ENCODE measurements at regions not wholly inside any gene's neighbourhood (a gene's known extent, or its start where the extent isn't known, plus 50 kb on each side); places are given as distances from the start of the nearest gene placed in this dataset.
"Not testable (repeated sequence)": the region's sequence is repeated elsewhere in the genome, so short reads cannot be mapped to it uniquely, and the experiment has no call there.

- no peak for DNase-seq
Measured at GRCh38 chr2:167670588-167670987, 576.8 kb downstream of the STK39 start.

- DNase-seq = no peak
Measured at GRCh38 chr2:167653131-167653530, 594.3 kb downstream of the STK39 start.

GRCh38 chr2:167652401-167652800 is 595.0 kb downstream of the STK39 start:
- DNase-seq = no peak

GRCh38 chr2:167651406-167652151 is 595.8 kb downstream of the STK39 start:
- no peak for DNase-seq

GRCh38 chr2:167646557-167646956 is 600.8 kb downstream of the STK39 start:
- DNase-seq = no peak

GRCh38 chr2:167640096-167640495 is 607.3 kb downstream of the STK39 start:
- no peak for DNase-seq

- DNase-seq = no peak
Measured at GRCh38 chr2:167637741-167638140, 609.7 kb downstream of the STK39 start.

GRCh38 chr2:167632271-167632670 is 615.1 kb downstream of the STK39 start:
- not testable (repeated sequence) for DNase-seq

- no peak for DNase-seq
Measured at GRCh38 chr2:167626961-167627360, 620.4 kb downstream of the STK39 start.

- DNase-seq = no peak
Measured at GRCh38 chr2:167626301-167626700, 621.1 kb downstream of the STK39 start.

GRCh38 chr2:167616997-167617396 is 630.4 kb downstream of the STK39 start:
- DNase-seq = no peak

GRCh38 chr2:167613471-167613870 is 633.9 kb downstream of the STK39 start:
- no peak for DNase-seq

GRCh38 chr2:167608487-167608886 is 638.9 kb downstream of the STK39 start:
- DNase-seq = no peak

- DNase-seq = no peak
Measured at GRCh38 chr2:167607731-167608130, 639.7 kb downstream of the STK39 start.

- peak; percentile 71 for DNase-seq
Measured at GRCh38 chr2:167607211-167607610, 640.2 kb downstream of the STK39 start.

- DNase-seq = no peak
Measured at GRCh38 chr2:167602122-167602521, 645.3 kb downstream of the STK39 start.

- no peak for DNase-seq
Measured at GRCh38 chr2:167599219-167599618, 648.2 kb downstream of the STK39 start.

- peak; percentile 30 for DNase-seq
Measured at GRCh38 chr2:167595839-167596471, 651.4 kb downstream of the STK39 start.

- DNase-seq = no peak
Measured at GRCh38 chr2:167595021-167595420, 652.4 kb downstream of the STK39 start.

GRCh38 chr2:167592441-167592840 is 655.0 kb downstream of the STK39 start:
- peak; percentile 32 for DNase-seq

- no peak for DNase-seq
Measured at GRCh38 chr2:167582619-167583018, 664.8 kb downstream of the STK39 start.

GRCh38 chr2:167581961-167582574 is 665.3 kb downstream of the STK39 start:
- peak; percentile 50 for DNase-seq

GRCh38 chr2:167579826-167580225 is 667.6 kb downstream of the STK39 start:
- DNase-seq = peak; percentile 82

- DNase-seq = no peak
Measured at GRCh38 chr2:167575276-167575675, 672.1 kb downstream of the STK39 start.

Data from OCI-M1 (cell line).